ENCODE measurements at regions not wholly inside any gene's neighbourhood (a gene's known extent, or its start where the extent isn't known, plus 50 kb on each side); places are given as distances from the start of the nearest gene placed in this dataset.

- Mint-ChIP-seq H3K4me3 (no peak overlapping the region), H3K27ac (no peak overlapping the region), H3K27me3 (peaks cover 40 to 73% of the 10 kb centered on the region in 2 donors), H3K36me3 (no peaks in the 10 kb centered on the region), H3K9me3 (no peaks in the 10 kb centered on the region), H3K4me1 (ENCODE audit: low read depth in 2 of 2) (no peaks in the 10 kb centered on the region)
- DNase-seq (ENCODE audit: low spot score), result no peak
- ATAC-seq, result no peak
These were observed 126.9 kb upstream of the SLC7A14 start for GRCh38 chr3:170712798-170713197.

- Mint-ChIP-seq H3K27ac (no peak overlapping the region), H3K4me3 (no peak overlapping the region), H3K36me3 (no peaks in the 10 kb centered on the region), H3K4me1 (ENCODE audit: low read depth in 2 of 2) (no peaks in the 10 kb centered on the region), H3K9me3 (no peaks in the 10 kb centered on the region), H3K27me3 (peaks cover 41 to 72% of the 10 kb centered on the region in 2 donors)
- DNase-seq (ENCODE audit: low spot score), result no peak
- ATAC-seq, result no peak
These were observed 126.5 kb upstream of the SLC7A14 start for GRCh38 chr3:170712336-170712735.

GRCh38 chr3:170711786-170712185, 125.9 kb upstream of the SLC7A14 start:
- Mint-ChIP-seq H3K4me3 (no peak overlapping the region), H3K4me1 (ENCODE audit: low read depth in 2 of 2) (no peaks in the 10 kb centered on the region), H3K9me3 (no peaks in the 10 kb centered on the region), H3K27ac (no peak overlapping the region), H3K27me3 (peaks cover 38 to 69% of the 10 kb centered on the region in 2 donors), H3K36me3 (no peaks in the 10 kb centered on the region)
- DNase-seq (ENCODE audit: low spot score), result no peak
- ATAC-seq, result no peak

- no peak for DNase-seq (ENCODE audit: low spot score)
- no peak for ATAC-seq
- H3K27me3 Mint-ChIP-seq, result peaks cover 30 to 55% of the 10 kb centered on the region in 2 donors
- no peak overlapping the region for H3K4me3 Mint-ChIP-seq
- no peaks in the 10 kb centered on the region for H3K4me1 Mint-ChIP-seq (ENCODE audit: low read depth in 2 of 2)
- H3K9me3 Mint-ChIP-seq, result no peaks in the 10 kb centered on the region
- H3K27ac Mint-ChIP-seq, result no peak overlapping the region
- no peaks in the 10 kb centered on the region for H3K36me3 Mint-ChIP-seq
These were observed 123.2 kb upstream of the SLC7A14 start for GRCh38 chr3:170709046-170709445.

- no peaks in the 10 kb centered on the region for H3K4me1 Mint-ChIP-seq (ENCODE audit: low read depth in 2 of 2)
These were observed 122.0 kb upstream of the SLC7A14 start for GRCh38 chr3:170707899-170708298.

GRCh38 chr3:170705131-170705530, 119.3 kb upstream of the SLC7A14 start:
- ATAC-seq (no peak), DNase-seq (ENCODE audit: low spot score) (no peak)
- Mint-ChIP-seq H3K27me3 (peaks cover 24 to 27% of the 10 kb centered on the region in 2 donors), H3K36me3 (no peaks in the 10 kb centered on the region), H3K27ac (no peak overlapping the region), H3K4me3 (no peak overlapping the region), H3K9me3 (no peaks in the 10 kb centered on the region), H3K4me1 (ENCODE audit: low read depth in 2 of 2) (no peaks in the 10 kb centered on the region)

More at GRCh38 chr3:170707899-170708298, 122.0 kb upstream of the SLC7A14 start:
- Mint-ChIP-seq H3K27ac (no peak overlapping the region), H3K9me3 (no peaks in the 10 kb centered on the region), H3K36me3 (no peaks in the 10 kb centered on the region), H3K4me3 (no peak overlapping the region), H3K27me3 (peaks cover 28 to 50% of the 10 kb centered on the region in 2 donors)
- DNase-seq (ENCODE audit: low spot score) (no peak), ATAC-seq (no peak)

GRCh38 chr3:170703121-170703588, 117.3 kb upstream of the SLC7A14 start:
- no peak for DNase-seq (ENCODE audit: low spot score)
- Mint-ChIP-seq H3K27me3 (peaks cover 14 to 18% of the 10 kb centered on the region in 2 donors), H3K27ac (no peak overlapping the region), H3K4me1 (ENCODE audit: low read depth in 2 of 2) (no peaks in the 10 kb centered on the region), H3K9me3 (no peaks in the 10 kb centered on the region), H3K36me3 (no peaks in the 10 kb centered on the region), H3K4me3 (no peak overlapping the region)
- ATAC-seq, result no peak

GRCh38 chr3:170701696-170702678, 116.1 kb upstream of the SLC7A14 start:
- Mint-ChIP-seq H3K27ac (no peak overlapping the region), H3K4me3 (no peak overlapping the region), H3K4me1 (ENCODE audit: low read depth in 2 of 2) (no peaks in the 10 kb centered on the region), H3K9me3 (no peaks in the 10 kb centered on the region), H3K27me3 (peaks cover 8 to 11% of the 10 kb centered on the region in 2 donors), H3K36me3 (no peaks in the 10 kb centered on the region)
- DNase-seq (ENCODE audit: low spot score), result no peak
- ATAC-seq, result no peak

- Mint-ChIP-seq H3K4me3 (no peak overlapping the region), H3K36me3 (no peaks in the 10 kb centered on the region), H3K4me1 (ENCODE audit: low read depth in 2 of 2) (no peaks in the 10 kb centered on the region), H3K9me3 (no peaks in the 10 kb centered on the region), H3K27ac (no peak overlapping the region), H3K27me3 (peaks cover 0 to 12% of the 10 kb centered on the region in 2 donors)
- DNase-seq (ENCODE audit: low spot score) (no peak), ATAC-seq (no peak)
These were observed 114.2 kb upstream of the SLC7A14 start for GRCh38 chr3:170700054-170700404.

- H3K27ac Mint-ChIP-seq, result no peak overlapping the region
- ATAC-seq, result no peak
- no peaks in the 10 kb centered on the region for H3K36me3 Mint-ChIP-seq
- H3K4me1 Mint-ChIP-seq (ENCODE audit: low read depth in 2 of 2), result no peaks in the 10 kb centered on the region
- peaks cover 0 to 8% of the 10 kb centered on the region in 2 donors for H3K27me3 Mint-ChIP-seq
- DNase-seq (ENCODE audit: low spot score), result no peak
- no peaks in the 10 kb centered on the region for H3K9me3 Mint-ChIP-seq
- H3K4me3 Mint-ChIP-seq, result no peak overlapping the region
These were observed 113.5 kb upstream of the SLC7A14 start for GRCh38 chr3:170699158-170700053.

GRCh38 chr3:170697908-170698307, 112.0 kb upstream of the SLC7A14 start:
- peaks cover 0 to 8% of the 10 kb centered on the region in 2 donors for H3K27me3 Mint-ChIP-seq
- no peaks in the 10 kb centered on the region for H3K9me3 Mint-ChIP-seq

GRCh38 chr3:170697131-170697530, 111.3 kb upstream of the SLC7A14 start:
- H3K4me1 Mint-ChIP-seq (ENCODE audit: low read depth in 2 of 2), result no peaks in the 10 kb centered on the region
- H3K27me3 Mint-ChIP-seq, result peaks cover 0 to 6% of the 10 kb centered on the region in 2 donors
- H3K27ac Mint-ChIP-seq, result no peak overlapping the region
- H3K36me3 Mint-ChIP-seq, result no peaks in the 10 kb centered on the region
- H3K9me3 Mint-ChIP-seq, result no peaks in the 10 kb centered on the region
- no peak for ATAC-seq
- no peak overlapping the region for H3K4me3 Mint-ChIP-seq
- DNase-seq (ENCODE audit: low spot score), result no peak

More at GRCh38 chr3:170697908-170698307, 112.0 kb upstream of the SLC7A14 start:
- Mint-ChIP-seq H3K36me3 (no peaks in the 10 kb centered on the region), H3K4me3 (no peak overlapping the region), H3K4me1 (ENCODE audit: low read depth in 2 of 2) (no peaks in the 10 kb centered on the region), H3K27ac (no peak overlapping the region)
- no peak for DNase-seq (ENCODE audit: low spot score)
- no peak for ATAC-seq

GRCh38 chr3:170695486-170696064, 109.7 kb upstream of the SLC7A14 start:
- Mint-ChIP-seq H3K4me1 (ENCODE audit: low read depth in 2 of 2) (no peaks in the 10 kb centered on the region), H3K9me3 (no peaks in the 10 kb centered on the region), H3K4me3 (no peak overlapping the region), H3K27ac (no peak overlapping the region), H3K36me3 (no peaks in the 10 kb centered on the region), H3K27me3 (peaks cover 0 to 3% of the 10 kb centered on the region in 2 donors)
- ATAC-seq (no peak), DNase-seq (ENCODE audit: low spot score) (no peak)

All from natural killer cell treated with Interleukin-12 subunit alpha and Interleukin-12 subunit beta and Interleukin-15 and Interleukin-18, amount 100 ng/mL, for 72 hours (primary cell).